Astrocyte (in vitro differentiated cells and primary cell): ENCODE measurements at regions not wholly inside any gene's neighbourhood (a gene's known extent, or its start where the extent isn't known, plus 50 kb on each side); places are given as distances from the start of the nearest gene placed in this dataset.
A peak's percentile ranks its signal among the peaks of the same experiment; 100 is the strongest.

Experiments used
- DNase-seq: peaks from one replicate; pipeline ENCODE4 v3.0.0-alpha.2; 2010; ENCODE audit warnings: low read depth
- FAIRE-seq: peaks from 2 replicates; lab custom pipeline; 2011; peaks lifted over from hg19 to GRCh38; lab: Jason Lieb, UNC
- H2AFZ ChIP-seq: 2 replicates; pipeline ENCODE4 v1.6.0; 2012; ENCODE audit warnings: low read depth, low read length, inconsistent platforms
- H3K27ac ChIP-seq: 2 replicates; pipeline ENCODE4 v1.5.1; 2011; ENCODE audit warnings: low read depth, low read length, inconsistent platforms
- H3K27me3 ChIP-seq: 2 replicates; pipeline ENCODE4 v1.6.0; 2011; ENCODE audit warnings: low read length, inconsistent platforms; ENCODE audit not compliant: insufficient read depth
- H3K36me3 ChIP-seq: 2 replicates; pipeline ENCODE4 v1.5.1; 2011; ENCODE audit warnings: low read length, inconsistent platforms; ENCODE audit not compliant: insufficient read depth
- H3K4me1 ChIP-seq: 2 replicates; pipeline ENCODE4 v1.5.1; 2011; ENCODE audit warnings: low read length, inconsistent platforms; ENCODE audit not compliant: insufficient read depth
- H3K4me2 ChIP-seq: 2 replicates; pipeline ENCODE4 v1.6.0; 2012; ENCODE audit warnings: low read length, inconsistent platforms
- H3K4me3 ChIP-seq: 2 replicates; pipeline ENCODE4 v1.5.1; 2011; ENCODE audit warnings: low read depth, mild to moderate bottlenecking, low read length, inconsistent platforms; ENCODE audit not compliant: insufficient read depth
- H3K79me2 ChIP-seq: 2 replicates; pipeline ENCODE4 v1.6.0; 2012; ENCODE audit warnings: mild to moderate bottlenecking, low read length, inconsistent platforms; ENCODE audit not compliant: insufficient read depth
- H3K9ac ChIP-seq: 2 replicates; pipeline ENCODE4 v1.6.0; 2012; ENCODE audit warnings: mild to moderate bottlenecking, low read length, inconsistent platforms
- H3K9me3 ChIP-seq: 2 replicates; pipeline ENCODE4 v1.5.1; 2012; ENCODE audit warnings: low read depth, mild to moderate bottlenecking, low read length, inconsistent platforms; ENCODE audit not compliant: insufficient read depth
- H4K20me1 ChIP-seq: 2 replicates; pipeline ENCODE4 v1.6.0; 2012; ENCODE audit warnings: low read length, inconsistent platforms; ENCODE audit not compliant: insufficient read depth
- H3K27ac Mint-ChIP-seq: one replicate; pipeline ENCODE4 v1.8.0; 2021; ENCODE audit warnings: mild to moderate bottlenecking, mixed read lengths; ENCODE audit not compliant: unreplicated experiment
- H3K27me3 Mint-ChIP-seq: one replicate; pipeline ENCODE4 v1.8.0; 2021; ENCODE audit warnings: low read depth, mixed read lengths; ENCODE audit not compliant: unreplicated experiment
- H3K36me3 Mint-ChIP-seq: one replicate; pipeline ENCODE4 v1.8.0; 2021; ENCODE audit warnings: low read depth, mixed read lengths; ENCODE audit not compliant: unreplicated experiment
- H3K4me1 Mint-ChIP-seq: one replicate; pipeline ENCODE4 v1.8.0; 2021; ENCODE audit warnings: low read depth, mixed read lengths; ENCODE audit not compliant: unreplicated experiment
- H3K4me3 Mint-ChIP-seq: one replicate; pipeline ENCODE4 v1.8.0; 2021; ENCODE audit warnings: mild to moderate bottlenecking, moderate library complexity, mixed read lengths; ENCODE audit not compliant: unreplicated experiment
- H3K9me3 Mint-ChIP-seq: one replicate; pipeline ENCODE4 v1.8.0; 2021; ENCODE audit warnings: mild to moderate bottlenecking, mixed read lengths; ENCODE audit not compliant: unreplicated experiment
- CTCF ChIP-seq: IDR thresholded peaks from 2 replicates; pipeline ENCODE4 v1.5.1; 2011; ENCODE audit warnings: low read depth, mild to moderate bottlenecking, inconsistent platforms, low read length, moderate library complexity; ENCODE audit not compliant: insufficient read depth
- EZH2 ChIP-seq: IDR thresholded peaks from 2 replicates; pipeline ENCODE4 v1.6.1; 2012; ENCODE audit warnings: mild to moderate bottlenecking, low read length, inconsistent platforms; ENCODE audit not compliant: insufficient read depth

- no peaks in the 10 kb centered on the region for H3K27me3 Mint-ChIP-seq
- Histone ChIP-seq H3K27ac (no peak overlapping the region), H2AFZ (no peak overlapping the region), H3K4me1 (peaks cover 5% of the 10 kb centered on the region), H3K27me3 (no peaks in the 10 kb centered on the region), H3K9me3 (no peaks in the 10 kb centered on the region), H3K36me3 (no peaks in the 10 kb centered on the region), H3K4me2 (no peak overlapping the region), H3K9ac (no peak overlapping the region), H3K79me2 (no peaks in the 10 kb centered on the region), H4K20me1 (no peaks in the 10 kb centered on the region), H3K4me3 (no peak overlapping the region)
- TF ChIP-seq CTCF (no peak), EZH2 (no peak)
- FAIRE-seq, result peak; percentile 89
- no peak for DNase-seq
- no peaks in the 10 kb centered on the region for H3K36me3 Mint-ChIP-seq
- H3K9me3 Mint-ChIP-seq, result no peaks in the 10 kb centered on the region
- H3K27ac Mint-ChIP-seq, result no peak overlapping the region
- peaks cover 5% of the 10 kb centered on the region for H3K4me1 Mint-ChIP-seq
- no peak overlapping the region for H3K4me3 Mint-ChIP-seq
These were observed 123.8 kb upstream of the FAM9C start for GRCh38 chrX:13168269-13168668.

- H3K4me3 Mint-ChIP-seq, result no peak overlapping the region
- Histone ChIP-seq H3K27me3 (no peaks in the 10 kb centered on the region), H3K4me2 (peak overlapping the region; percentile 8), H3K79me2 (no peaks in the 10 kb centered on the region), H3K9ac (peak overlapping the region; percentile 5), H4K20me1 (no peaks in the 10 kb centered on the region), H3K4me3 (no peak overlapping the region), H3K4me1 (peaks cover 5% of the 10 kb centered on the region), H3K36me3 (no peaks in the 10 kb centered on the region), H3K27ac (peak overlapping the region; percentile 41), H2AFZ (peak overlapping the region; percentile 39), H3K9me3 (no peaks in the 10 kb centered on the region)
- no peak for TF ChIP-seq EZH2
- no peak for TF ChIP-seq CTCF
- H3K9me3 Mint-ChIP-seq, result no peaks in the 10 kb centered on the region
- peak; percentile 48 for DNase-seq
- H3K36me3 Mint-ChIP-seq, result no peaks in the 10 kb centered on the region
- H3K4me1 Mint-ChIP-seq, result peaks cover 5% of the 10 kb centered on the region
- peak; percentile 86 for FAIRE-seq
- H3K27me3 Mint-ChIP-seq, result no peaks in the 10 kb centered on the region
- H3K27ac Mint-ChIP-seq, result no peak overlapping the region
These were observed 123.2 kb upstream of the FAM9C start for GRCh38 chrX:13167481-13168231.
